T-helper 17 cell (primary cell): ENCODE measurements at regions not wholly inside any gene's neighbourhood (a gene's known extent, or its start where the extent isn't known, plus 50 kb on each side); places are given as distances from the start of the nearest gene placed in this dataset.

Experiments
- ATAC-seq: fragments of 150-1000 bp; cut with Tn5 transposase; 2 replicates; pipeline ENCODE4 v1.10.0; 2021; ENCODE audit warnings: mild to moderate bottlenecking, moderate library complexity
- DNase-seq, 3 donors: peaks; one replicate each; pipeline versions ENCODE4 v3.0.0 to v3.0.0-alpha.2; 2020 to 2021
- H3K9me3 ChIP-seq: one replicate; pipeline ENCODE4 v1.7.0; 2013; ENCODE audit warnings: low read length, mild to moderate bottlenecking; ENCODE audit not compliant: control insufficient read depth, poor library complexity, severe bottlenecking
- H3K27ac Mint-ChIP-seq: one replicate; pipeline ENCODE4 v1.8.0; 2022; ENCODE audit warnings: mild to moderate bottlenecking, moderate library complexity, mixed read lengths
- H3K27me3 Mint-ChIP-seq: one replicate; pipeline ENCODE4 v1.8.0; 2022; ENCODE audit warnings: mixed read lengths
- H3K36me3 Mint-ChIP-seq: one replicate; pipeline ENCODE4 v1.8.0; 2022; ENCODE audit warnings: low read depth, mixed read lengths
- H3K4me1 Mint-ChIP-seq: one replicate; pipeline ENCODE4 v1.8.0; 2022; ENCODE audit warnings: mild to moderate bottlenecking, mixed read lengths
- H3K4me3 Mint-ChIP-seq: one replicate; pipeline ENCODE4 v1.8.0; 2022; ENCODE audit warnings: mild to moderate bottlenecking, moderate library complexity, mixed read lengths

GRCh38 chr11:23564370-23564769, 704.1 kb upstream of the CCDC179 start:
- no peaks in the 10 kb centered on the region for H3K36me3 Mint-ChIP-seq
- H3K27ac Mint-ChIP-seq, result no peak overlapping the region
- H3K4me3 Mint-ChIP-seq, result no peak overlapping the region
- no peaks in the 10 kb centered on the region for H3K27me3 Mint-ChIP-seq
- no peak for DNase-seq
- no peaks in the 10 kb centered on the region for H3K4me1 Mint-ChIP-seq
- H3K9me3 ChIP-seq, result peaks cover 2% of the 10 kb centered on the region
- no peak for ATAC-seq

GRCh38 chr11:23569134-23569533, 708.9 kb upstream of the CCDC179 start:
- no peak for ATAC-seq
- H3K4me1 Mint-ChIP-seq, result no peaks in the 10 kb centered on the region
- no peak overlapping the region for H3K4me3 Mint-ChIP-seq
- H3K9me3 ChIP-seq, result peaks cover 2% of the 10 kb centered on the region
- H3K36me3 Mint-ChIP-seq, result no peaks in the 10 kb centered on the region
- no peaks in the 10 kb centered on the region for H3K27me3 Mint-ChIP-seq
- DNase-seq, result no peak
- no peak overlapping the region for H3K27ac Mint-ChIP-seq

- H3K9me3 ChIP-seq, result peaks cover 2% of the 10 kb centered on the region
- H3K27ac Mint-ChIP-seq, result no peak overlapping the region
- H3K4me3 Mint-ChIP-seq, result no peak overlapping the region
- H3K27me3 Mint-ChIP-seq, result no peaks in the 10 kb centered on the region
- DNase-seq (no peak), ATAC-seq (no peak)
- no peaks in the 10 kb centered on the region for H3K4me1 Mint-ChIP-seq
- no peaks in the 10 kb centered on the region for H3K36me3 Mint-ChIP-seq
Observed at GRCh38 chr11:23569547-23569946, 709.3 kb upstream of the CCDC179 start.

DNA sequence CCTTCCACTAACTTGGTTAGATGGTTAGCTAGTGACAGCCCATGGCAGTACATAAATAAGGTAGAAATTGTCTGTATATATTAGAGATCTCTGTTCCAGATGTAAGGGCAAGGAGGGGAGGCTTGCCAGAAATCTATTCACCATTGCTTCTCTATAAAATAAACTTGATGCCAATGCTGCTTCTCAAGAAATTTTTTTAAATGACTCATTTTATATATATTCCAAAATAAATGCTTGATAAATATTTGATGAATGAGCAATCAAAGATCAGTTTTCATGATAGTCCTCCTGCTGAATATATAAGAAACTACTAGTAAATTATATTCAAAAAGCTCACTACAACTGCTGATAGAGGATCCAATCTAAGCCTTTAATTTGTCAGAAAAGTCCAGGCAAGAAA, 710.6 kb upstream of the CCDC179 start:
- DNase-seq, result no peak
- H3K27ac Mint-ChIP-seq, result no peak overlapping the region
- no peaks in the 10 kb centered on the region for H3K36me3 Mint-ChIP-seq
- no peak overlapping the region for H3K4me3 Mint-ChIP-seq
- no peaks in the 10 kb centered on the region for H3K4me1 Mint-ChIP-seq
- H3K27me3 Mint-ChIP-seq, result no peaks in the 10 kb centered on the region
- no peak for ATAC-seq
- H3K9me3 ChIP-seq, result peaks cover 2% of the 10 kb centered on the region

- Mint-ChIP-seq H3K27ac (no peak overlapping the region), H3K36me3 (no peaks in the 10 kb centered on the region), H3K4me3 (no peak overlapping the region), H3K4me1 (no peaks in the 10 kb centered on the region), H3K27me3 (no peaks in the 10 kb centered on the region)
- H3K9me3 ChIP-seq, result no peaks in the 10 kb centered on the region
- ATAC-seq, result no peak
- DNase-seq, result no peak
Observed at GRCh38 chr11:23573429-23573828, 713.2 kb upstream of the CCDC179 start.

GRCh38 chr11:23574149-23574548, 713.9 kb upstream of the CCDC179 start:
- no peaks in the 10 kb centered on the region for H3K9me3 ChIP-seq
- DNase-seq (no peak), ATAC-seq (no peak)
- H3K4me3 Mint-ChIP-seq, result no peak overlapping the region
- H3K36me3 Mint-ChIP-seq, result no peaks in the 10 kb centered on the region
- no peaks in the 10 kb centered on the region for H3K27me3 Mint-ChIP-seq
- H3K4me1 Mint-ChIP-seq, result no peaks in the 10 kb centered on the region
- H3K27ac Mint-ChIP-seq, result no peak overlapping the region

DNA sequence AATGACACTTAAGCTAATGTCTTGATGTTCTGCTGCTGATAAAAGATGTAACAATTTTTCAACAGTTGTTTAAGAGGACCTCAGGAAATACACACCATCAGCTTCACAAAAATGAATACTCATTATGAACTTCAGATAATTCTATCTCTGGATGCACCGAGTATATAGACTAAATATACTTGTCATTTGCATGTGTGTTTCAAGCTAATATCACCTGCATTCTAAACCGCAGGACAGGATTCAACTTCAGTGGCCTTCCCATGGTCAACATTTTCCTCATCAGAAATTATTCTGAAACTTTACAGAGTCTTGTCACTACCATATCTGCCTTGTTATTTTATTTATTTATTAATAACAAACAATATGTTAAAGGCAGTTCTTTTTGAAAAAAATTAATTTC, 717.0 kb upstream of the CCDC179 start:
- no peak for DNase-seq

GRCh38 chr11:23585416-23586104, 725.3 kb upstream of the CCDC179 start:
- DNase-seq (no peak), ATAC-seq (no peak)
- H3K27me3 Mint-ChIP-seq, result no peaks in the 10 kb centered on the region
- H3K4me3 Mint-ChIP-seq, result no peak overlapping the region
- H3K4me1 Mint-ChIP-seq, result no peaks in the 10 kb centered on the region
- H3K36me3 Mint-ChIP-seq, result no peaks in the 10 kb centered on the region
- H3K9me3 ChIP-seq, result no peaks in the 10 kb centered on the region
- H3K27ac Mint-ChIP-seq, result no peak overlapping the region

More for the DNA sequence above, 717.0 kb upstream of the CCDC179 start:
- Mint-ChIP-seq H3K36me3 (no peaks in the 10 kb centered on the region), H3K4me1 (no peaks in the 10 kb centered on the region), H3K27ac (no peak overlapping the region), H3K27me3 (no peaks in the 10 kb centered on the region), H3K4me3 (no peak overlapping the region)
- no peaks in the 10 kb centered on the region for H3K9me3 ChIP-seq
- no peak for ATAC-seq

DNA sequence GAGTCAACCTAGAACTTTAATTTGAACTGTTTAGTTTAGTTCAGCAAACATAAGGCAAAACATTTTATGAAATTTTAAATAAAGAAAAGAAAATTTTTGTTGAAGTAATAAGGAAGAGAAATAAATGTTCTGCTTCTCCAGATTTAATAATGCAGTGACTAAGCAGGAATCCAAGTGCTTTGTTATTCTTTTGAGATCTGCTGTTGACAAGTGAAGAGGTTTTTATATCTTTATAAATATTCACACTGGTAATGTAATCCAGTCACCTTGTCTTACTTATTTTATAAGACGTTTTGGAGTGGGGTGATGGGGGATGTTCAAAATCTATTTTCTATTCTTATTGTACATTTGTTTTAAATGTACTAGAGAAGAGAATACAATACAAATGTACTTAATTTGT, 725.9 kb upstream of the CCDC179 start:
- H3K27me3 Mint-ChIP-seq, result no peaks in the 10 kb centered on the region
- H3K27ac Mint-ChIP-seq, result no peak overlapping the region
- no peaks in the 10 kb centered on the region for H3K9me3 ChIP-seq
- no peaks in the 10 kb centered on the region for H3K36me3 Mint-ChIP-seq
- DNase-seq (no peak), ATAC-seq (no peak)
- no peak overlapping the region for H3K4me3 Mint-ChIP-seq
- H3K4me1 Mint-ChIP-seq, result no peaks in the 10 kb centered on the region

DNA sequence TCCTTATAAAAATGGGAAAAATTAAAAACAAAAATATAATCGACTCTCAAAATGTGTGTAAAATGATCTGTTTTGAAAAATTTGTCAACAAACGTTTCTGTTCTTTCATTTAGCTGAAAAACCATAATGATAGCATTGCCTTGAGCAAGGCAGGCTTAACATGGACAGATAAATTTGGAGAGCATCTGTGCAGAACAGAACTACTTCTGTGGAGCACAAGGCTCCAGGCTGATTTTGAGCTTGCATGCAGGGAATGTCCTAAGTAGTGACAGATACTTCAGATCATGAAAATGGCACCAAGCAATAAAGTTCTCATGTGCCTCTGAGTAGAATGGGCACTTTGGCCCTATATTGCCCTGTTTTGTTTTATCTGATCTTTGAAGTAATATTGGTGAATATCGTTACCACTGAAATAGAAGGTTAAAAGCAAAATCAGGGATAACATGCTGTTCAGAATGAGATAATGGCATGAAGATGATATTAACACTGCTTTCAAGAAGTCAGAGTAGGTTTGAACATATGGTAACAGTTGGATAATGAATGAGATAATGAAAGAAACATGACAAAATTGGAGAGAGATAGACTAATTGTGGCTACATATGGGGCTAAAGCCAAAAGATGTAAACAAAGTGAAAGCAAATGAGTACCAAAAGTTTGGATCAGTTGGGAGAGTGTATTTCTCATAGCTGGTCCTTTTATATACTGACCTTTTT, 730.5 kb upstream of the CCDC179 start:
- H3K36me3 Mint-ChIP-seq, result no peaks in the 10 kb centered on the region
- no peaks in the 10 kb centered on the region for H3K27me3 Mint-ChIP-seq
- no peak overlapping the region for H3K27ac Mint-ChIP-seq
- no peak for ATAC-seq
- no peaks in the 10 kb centered on the region for H3K4me1 Mint-ChIP-seq
- H3K9me3 ChIP-seq, result no peaks in the 10 kb centered on the region
- DNase-seq, result no peak
- H3K4me3 Mint-ChIP-seq, result no peak overlapping the region

DNA sequence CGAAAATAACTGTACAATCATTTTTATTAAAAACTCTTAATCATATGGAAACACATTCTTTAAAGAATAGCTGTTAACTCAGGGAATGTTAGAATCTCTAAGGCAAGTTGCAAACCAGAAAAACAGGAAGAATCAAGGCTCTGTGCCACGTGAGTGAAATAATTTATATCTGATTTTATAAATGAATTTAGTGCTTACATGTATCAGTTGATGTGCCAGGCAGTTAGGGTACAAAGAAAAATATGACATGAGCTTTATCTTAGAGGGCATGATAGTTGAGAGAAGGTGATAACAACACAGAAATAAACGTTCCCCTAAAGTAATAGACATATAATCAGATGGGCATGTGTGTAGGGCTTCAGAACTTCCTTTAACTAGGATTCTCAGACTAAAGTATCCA, 734.5 kb upstream of the CCDC179 start:
- no peaks in the 10 kb centered on the region for H3K4me1 Mint-ChIP-seq
- no peaks in the 10 kb centered on the region for H3K9me3 ChIP-seq
- no peak overlapping the region for H3K27ac Mint-ChIP-seq
- ATAC-seq, result no peak
- no peak overlapping the region for H3K4me3 Mint-ChIP-seq
- H3K27me3 Mint-ChIP-seq, result no peaks in the 10 kb centered on the region
- no peak for DNase-seq
- H3K36me3 Mint-ChIP-seq, result no peaks in the 10 kb centered on the region

- no peak for ATAC-seq
- no peaks in the 10 kb centered on the region for H3K27me3 Mint-ChIP-seq
- no peak for DNase-seq
- H3K4me1 Mint-ChIP-seq, result no peaks in the 10 kb centered on the region
- no peaks in the 10 kb centered on the region for H3K36me3 Mint-ChIP-seq
- H3K9me3 ChIP-seq, result no peaks in the 10 kb centered on the region
- H3K27ac Mint-ChIP-seq, result no peak overlapping the region
- H3K4me3 Mint-ChIP-seq, result no peak overlapping the region
Observed at GRCh38 chr11:23604966-23605365, 744.7 kb upstream of the CCDC179 start.

DNA sequence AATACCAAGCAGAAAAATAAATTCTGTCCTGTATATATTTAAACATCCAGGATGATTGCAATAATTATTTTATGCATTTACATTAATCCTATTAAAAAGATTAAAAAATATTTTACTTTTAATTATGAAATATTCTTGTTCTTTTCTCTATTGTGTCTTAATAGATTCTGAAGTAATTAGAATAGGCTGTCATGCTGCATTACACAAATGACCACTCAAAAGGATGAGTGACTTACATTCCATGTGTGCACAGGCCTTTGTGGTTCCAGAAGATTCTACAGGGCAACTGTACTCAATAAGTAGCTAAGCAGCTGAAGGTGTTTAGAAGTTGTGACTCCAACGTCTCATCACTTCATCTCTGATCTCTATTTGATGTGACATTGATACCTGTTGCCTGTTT, 745.9 kb upstream of the CCDC179 start:
- no peak overlapping the region for H3K27ac Mint-ChIP-seq
- no peaks in the 10 kb centered on the region for H3K27me3 Mint-ChIP-seq

DNA sequence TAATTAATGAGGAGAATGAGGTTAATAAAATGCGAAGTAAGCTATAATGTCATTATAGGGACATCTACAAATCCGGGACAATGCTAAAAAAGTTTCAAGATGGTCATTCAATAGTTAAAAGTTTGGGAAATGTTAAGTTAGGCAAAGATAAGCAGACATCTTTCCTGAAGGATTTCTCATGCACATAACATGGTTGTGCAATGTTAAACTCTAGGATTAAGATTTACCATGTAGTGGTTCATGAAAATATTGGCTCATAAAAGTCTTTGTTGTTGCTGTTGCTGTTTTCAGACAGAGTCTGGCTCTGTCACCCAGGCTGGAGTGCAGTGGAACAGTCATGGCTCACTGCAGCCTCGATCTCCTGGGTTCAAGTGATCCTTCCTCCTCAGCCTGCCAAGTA, 751.5 kb upstream of the CCDC179 start:
- Mint-ChIP-seq H3K36me3 (no peaks in the 10 kb centered on the region), H3K4me3 (no peak overlapping the region), H3K27me3 (no peaks in the 10 kb centered on the region), H3K27ac (no peak overlapping the region), H3K4me1 (no peaks in the 10 kb centered on the region)
- ATAC-seq (no peak), DNase-seq (no peak)
- no peaks in the 10 kb centered on the region for H3K9me3 ChIP-seq

More for the DNA sequence above, 745.9 kb upstream of the CCDC179 start:
- DNase-seq (no peak), ATAC-seq (no peak)
- Mint-ChIP-seq H3K4me3 (no peak overlapping the region), H3K4me1 (no peaks in the 10 kb centered on the region), H3K36me3 (no peaks in the 10 kb centered on the region)
- no peaks in the 10 kb centered on the region for H3K9me3 ChIP-seq
